GM18505 (cell line): ENCODE measurements at regions not wholly inside any gene's neighbourhood (a gene's known extent, or its start where the extent isn't known, plus 50 kb on each side); places are given as distances from the start of the nearest gene placed in this dataset.

Experiments used
- ATAC-seq: cut with Tn5 transposase; IDR thresholded peaks from one replicate; pipeline ENCODE4 v1.9.1; 2021; ENCODE audit not compliant: unreplicated experiment
- POLR2A ChIP-seq: IDR thresholded peaks from 4 replicates; pipeline ENCODE4 v1.6.1; 2011; ENCODE audit warnings: borderline replicate concordance; ENCODE audit not compliant: insufficient read depth, insufficient read length; ENCODE audit errors: extremely low read depth

DNA sequence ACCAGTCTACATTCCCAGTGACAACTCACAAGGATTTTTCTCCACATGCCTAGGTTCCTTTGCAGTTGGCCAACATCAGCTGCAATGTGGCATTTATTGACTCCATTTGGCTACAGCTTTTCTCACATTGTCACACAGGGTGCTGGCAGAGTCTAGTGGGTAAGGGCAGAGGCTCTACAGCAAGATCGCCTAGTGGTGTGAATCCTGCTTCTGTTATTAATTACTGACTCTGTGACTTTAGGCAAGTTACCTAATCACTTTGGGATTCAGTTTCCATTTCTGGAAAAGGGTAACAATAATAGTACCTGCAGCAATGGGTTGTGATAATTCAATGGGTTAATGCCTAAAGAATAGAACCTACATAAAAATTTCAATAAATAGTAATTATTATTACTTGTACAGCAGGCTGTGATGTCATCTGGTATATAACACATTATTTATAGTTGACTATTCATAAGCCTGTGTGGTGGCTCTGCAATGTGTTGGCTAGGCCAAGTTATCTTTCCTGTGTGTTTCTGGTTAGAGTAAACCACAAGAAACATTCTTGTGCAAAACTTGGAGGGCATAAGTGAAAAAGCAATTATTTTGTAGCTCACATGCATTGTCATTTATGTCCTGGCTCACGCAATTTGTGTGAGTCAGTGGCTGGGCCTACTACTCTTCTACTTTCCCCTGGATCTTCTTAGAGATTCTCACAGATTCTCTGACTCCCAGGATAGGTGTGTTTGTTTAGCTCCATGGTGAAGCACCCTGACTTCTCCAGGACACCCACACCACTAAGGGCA is 59.5 kb downstream of the PTGS2 start:
- no peak for ATAC-seq

DNA sequence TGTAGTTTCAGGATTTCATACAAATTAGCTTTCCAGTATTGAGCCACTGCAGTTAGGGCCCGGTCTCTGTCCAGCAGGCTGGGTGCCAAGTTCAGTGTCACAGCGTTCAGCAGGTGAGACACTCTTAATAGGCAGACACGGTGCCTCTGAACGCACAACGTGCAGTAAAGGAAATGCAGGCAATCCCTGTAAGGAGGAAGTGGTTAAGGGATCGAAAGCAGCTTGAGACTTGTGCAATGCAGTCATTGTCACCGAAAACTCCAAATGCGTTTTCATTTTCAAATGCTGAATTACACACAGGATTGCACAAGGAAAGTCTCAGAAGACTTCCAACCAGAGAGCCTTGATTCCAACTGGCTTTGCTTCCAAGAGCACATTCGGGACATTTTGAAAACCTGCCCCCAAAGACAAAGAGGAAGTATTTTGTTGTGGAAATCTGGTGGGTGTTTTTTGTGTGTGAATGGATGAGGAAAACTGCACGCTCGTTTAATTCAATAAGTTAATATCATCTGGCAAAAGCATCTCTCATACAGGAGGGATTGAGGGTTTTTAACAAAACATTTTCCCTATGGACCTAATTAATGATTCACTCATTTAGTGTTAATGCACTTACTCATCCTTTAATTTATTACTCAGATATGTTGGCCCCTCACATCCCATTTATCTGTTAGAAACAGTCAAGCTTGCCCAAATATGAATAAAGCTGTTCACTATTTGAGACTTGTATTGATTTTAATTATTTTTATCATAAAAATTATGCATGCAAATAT is 61.6 kb downstream of the PTGS2 start:
- ATAC-seq, result peak; percentile 99
- no peak for TF ChIP-seq POLR2A

More for the DNA sequence above, 59.5 kb downstream of the PTGS2 start:
- no peak for TF ChIP-seq POLR2A

DNA sequence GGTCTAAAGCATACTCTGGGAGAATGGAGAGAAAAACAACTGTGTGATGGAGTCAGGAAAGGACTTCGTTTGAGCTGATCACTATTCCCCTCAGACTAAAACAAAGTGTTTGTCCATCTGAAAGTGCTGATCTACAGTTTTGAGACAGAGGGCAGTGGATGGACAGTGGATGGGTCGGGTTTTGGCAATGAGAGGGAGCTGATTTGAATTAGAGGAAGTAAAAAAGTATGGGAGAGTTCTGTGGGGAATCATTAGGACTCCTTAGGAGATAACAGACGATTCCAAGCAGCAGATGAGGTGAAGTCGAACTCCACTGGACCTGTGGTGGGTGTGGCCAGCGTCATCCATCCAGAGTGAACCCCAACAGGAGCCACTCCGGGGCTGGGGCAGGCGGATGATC is 62.3 kb downstream of the PTGS2 start:
- ATAC-seq, result peak; percentile 5
- no peak for TF ChIP-seq POLR2A

DNA sequence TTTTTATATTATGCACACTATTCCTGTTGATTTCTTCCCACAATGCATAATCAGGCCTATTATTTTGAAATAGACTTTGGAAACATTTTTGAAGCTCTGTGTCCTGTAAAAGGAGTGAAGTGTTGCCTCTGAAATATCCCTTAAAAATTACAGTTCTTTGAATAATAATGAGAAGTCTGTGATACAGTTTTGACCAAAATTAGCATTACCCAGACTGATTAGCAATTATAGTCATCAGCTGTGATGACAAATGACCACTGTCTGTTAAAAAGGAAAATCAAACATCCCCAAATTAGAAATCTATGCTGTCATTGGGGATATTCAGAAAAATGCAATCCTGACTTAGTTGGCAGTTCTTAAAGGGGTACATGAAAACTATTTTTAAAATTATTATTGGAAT is 63.7 kb downstream of the PTGS2 start:
- no peak for TF ChIP-seq POLR2A

DNA sequence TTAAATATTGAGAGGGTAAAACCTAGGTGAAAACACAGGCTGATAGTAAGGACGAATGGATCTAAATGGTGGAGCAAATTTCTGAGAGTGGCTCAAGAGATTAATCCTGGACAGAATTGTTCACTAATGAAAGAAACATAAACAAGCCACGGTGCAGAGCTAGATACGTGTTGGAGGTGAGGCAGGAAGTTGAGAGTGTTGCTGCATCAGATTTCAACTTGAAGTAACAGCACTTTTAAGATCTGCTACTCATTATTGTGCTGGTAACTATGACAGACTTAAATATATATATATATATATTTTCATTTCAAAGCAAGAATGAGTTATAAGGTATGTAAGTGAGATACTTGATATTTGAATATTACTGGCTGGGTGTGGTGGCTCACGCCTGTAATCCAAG is 64.9 kb downstream of the PTGS2 start:
- no peak for ATAC-seq
- TF ChIP-seq POLR2A, result no peak

More for the DNA sequence above, 63.7 kb downstream of the PTGS2 start:
- ATAC-seq, result no peak

DNA sequence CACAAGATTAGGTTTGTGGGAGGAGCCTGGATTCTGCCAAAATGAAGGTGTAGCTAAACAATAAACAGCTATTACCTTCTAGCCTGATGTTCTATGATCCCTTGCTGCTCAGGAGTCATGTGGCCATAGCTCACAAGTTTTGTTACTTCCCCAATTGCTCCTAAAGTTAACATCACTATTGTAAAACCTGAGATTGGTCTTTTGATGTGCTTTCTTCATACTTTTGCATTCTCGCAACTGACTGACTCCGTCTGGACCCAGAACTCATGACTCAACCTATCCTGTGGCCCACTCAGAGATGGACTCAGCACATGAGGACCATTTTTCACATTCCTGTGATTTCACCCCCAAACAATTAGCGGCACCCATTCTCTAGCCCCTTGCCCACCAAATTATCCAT is 69.1 kb downstream of the PTGS2 start:
- no peak for TF ChIP-seq POLR2A
- no peak for ATAC-seq

DNA sequence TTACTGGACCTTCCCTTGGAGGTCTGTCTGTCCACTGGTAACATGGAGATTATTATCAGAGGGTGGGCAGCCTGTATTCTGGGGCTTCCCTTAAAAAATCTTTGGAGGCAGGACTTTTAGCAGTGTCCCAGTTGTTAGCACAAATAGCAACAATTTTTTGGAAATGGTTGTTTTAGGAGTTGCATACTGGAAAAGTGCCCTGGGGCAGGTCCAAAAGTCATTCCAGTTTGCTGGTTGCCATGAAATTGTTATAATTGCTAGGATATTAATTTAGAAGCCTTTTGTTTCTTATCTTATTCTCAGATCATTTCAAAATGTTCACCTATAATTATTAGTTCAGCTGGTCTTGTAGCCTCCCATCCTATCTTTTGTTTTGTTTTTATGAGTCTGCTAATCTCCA is 71.0 kb downstream of the PTGS2 start:
- TF ChIP-seq POLR2A, result no peak
- no peak for ATAC-seq

DNA sequence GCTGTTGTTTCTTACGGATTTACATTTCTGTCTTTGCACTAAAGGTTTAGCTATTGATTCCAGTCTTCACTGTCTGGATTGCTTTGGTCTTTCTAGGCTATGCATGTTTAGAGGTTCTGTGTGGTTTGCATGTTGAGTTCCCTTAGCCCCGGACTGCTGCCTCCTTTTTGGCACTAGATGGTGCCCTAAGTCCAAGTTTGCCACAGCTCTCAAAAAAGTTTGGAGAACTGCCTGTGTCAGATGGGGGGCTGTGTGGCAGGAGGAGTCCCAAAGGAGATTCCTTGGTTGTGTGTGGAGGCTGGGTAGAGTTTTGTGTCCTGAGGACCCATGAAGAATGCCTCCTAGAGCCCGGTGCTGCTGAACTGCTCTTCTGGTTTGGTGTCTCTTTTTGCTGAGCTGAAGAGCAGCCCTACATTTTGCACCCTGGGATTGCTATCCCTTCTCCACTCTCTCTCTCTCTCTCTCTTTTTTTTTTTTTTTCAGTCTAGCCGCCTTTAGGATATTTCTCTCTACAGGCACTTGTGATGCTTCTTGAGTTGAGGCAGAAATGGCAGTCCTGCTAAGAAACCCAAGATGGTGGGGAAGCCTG is 74.4 kb downstream of the PTGS2 start:
- TF ChIP-seq POLR2A, result no peak
- ATAC-seq, result peak; percentile 87

DNA sequence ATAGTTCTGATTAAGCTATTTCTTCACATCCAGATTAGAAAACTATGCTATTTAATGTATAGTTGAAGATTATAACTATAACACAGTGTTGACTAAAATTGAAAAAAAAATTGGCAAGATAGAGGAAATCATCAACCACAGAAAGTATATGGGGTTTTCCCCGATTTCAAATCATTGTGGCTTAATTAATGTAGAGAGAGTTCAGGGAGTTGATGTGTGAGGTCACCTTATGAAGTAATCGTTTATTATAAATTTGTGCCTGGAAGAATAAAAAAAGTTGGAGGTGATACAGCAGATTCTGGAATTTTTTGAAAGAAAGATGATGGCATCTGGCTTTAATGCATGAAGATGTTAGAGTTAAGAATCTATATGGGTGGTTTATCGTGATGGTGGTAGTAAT is 84.3 kb downstream of the PTGS2 start:
- no peak for ATAC-seq

DNA sequence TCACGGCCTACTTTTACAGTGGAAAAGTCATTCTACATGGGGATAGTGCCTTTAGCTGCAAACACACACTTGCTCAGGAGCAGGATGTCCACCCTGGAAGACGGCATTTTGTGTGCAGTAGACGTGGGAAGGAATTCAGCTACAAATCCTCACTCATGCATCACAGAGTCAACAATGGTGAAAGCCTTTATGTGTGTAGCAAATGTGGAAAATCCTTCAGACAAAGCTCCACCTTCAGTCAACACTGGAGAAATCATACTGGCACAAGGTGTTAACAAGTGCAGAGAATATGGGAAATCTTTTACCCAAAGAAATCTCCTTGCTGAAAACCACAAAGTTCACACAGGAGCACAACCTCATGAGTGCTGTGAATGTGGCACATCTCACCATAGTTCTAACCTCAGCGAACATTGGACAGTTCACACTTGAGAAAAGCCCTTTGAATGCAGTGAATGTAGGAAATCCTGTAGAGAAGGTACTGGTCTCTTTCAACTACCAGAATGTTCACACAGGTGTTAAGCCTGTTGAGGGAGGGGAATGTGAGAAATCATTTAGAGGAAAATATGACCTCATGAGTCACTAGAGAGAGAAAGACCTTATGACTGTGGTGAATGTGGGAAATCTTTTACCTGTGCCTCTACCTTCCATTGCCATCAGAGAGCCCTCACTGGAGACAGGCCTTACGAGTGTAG is 101.8 kb downstream of the PTGS2 start:
- no peak for TF ChIP-seq POLR2A
- ATAC-seq, result no peak

More for the DNA sequence above, 84.3 kb downstream of the PTGS2 start:
- no peak for TF ChIP-seq POLR2A

DNA sequence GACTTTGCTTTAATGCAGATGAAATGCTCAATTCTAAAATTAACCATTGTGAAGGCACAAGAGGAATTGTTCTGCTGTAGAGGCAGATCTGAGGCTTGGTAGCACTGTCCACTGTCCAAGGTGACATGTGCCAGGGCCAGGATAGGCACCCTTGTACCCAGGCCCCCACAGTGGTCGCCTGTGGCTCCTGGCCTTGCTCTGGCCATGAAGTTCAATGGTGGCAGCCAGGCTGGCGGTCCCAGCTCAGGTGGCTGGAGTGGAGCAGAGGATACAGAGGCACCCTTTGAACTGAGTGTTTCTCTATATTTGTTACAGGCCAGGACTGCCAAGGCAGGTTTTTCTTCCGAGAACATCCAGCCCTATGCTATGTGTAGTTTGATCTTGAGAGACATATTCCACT is 102.6 kb downstream of the PTGS2 start:
- no peak for TF ChIP-seq POLR2A
- ATAC-seq, result no peak

DNA sequence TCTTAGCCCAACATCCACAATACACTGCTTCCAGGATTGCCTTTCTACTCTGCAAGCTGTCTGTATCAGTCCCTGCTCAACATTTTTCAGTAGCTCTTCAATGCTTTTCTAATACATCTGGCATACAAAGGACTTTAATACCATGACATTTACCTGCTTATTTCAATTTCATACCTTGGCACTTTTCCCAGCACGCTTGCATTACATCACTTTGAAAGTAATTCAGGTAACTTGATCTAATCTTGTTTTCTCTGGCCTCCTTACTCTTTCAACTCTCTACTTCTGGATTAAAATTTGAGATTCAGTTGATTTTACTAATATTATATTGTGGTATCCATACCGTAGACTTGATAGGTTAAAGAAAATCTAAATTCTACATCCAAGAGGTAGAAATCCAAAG is 103.0 kb downstream of the PTGS2 start:
- TF ChIP-seq POLR2A, result no peak

DNA sequence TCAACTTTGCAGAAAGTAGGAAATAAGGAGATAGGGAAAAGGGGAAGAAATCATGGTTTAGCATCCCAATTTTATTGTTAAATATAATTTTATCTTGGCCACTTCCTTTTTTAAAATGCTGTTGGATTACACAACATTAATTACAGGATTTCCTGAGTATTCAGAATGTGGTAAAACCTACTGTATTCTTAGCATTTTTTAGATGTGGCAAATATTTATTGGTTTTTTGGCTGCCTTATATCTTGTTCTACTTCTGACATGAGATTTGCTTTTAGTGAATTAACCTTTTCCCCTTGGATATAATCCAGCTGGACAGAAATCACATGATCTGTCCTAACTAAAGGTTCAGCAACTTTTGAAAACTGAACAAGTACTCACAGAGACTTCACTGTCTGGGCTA is 104.9 kb downstream of the PTGS2 start:
- no peak for ATAC-seq
- no peak for TF ChIP-seq POLR2A

More for the DNA sequence above, 103.0 kb downstream of the PTGS2 start:
- no peak for ATAC-seq
